GM12872 (cell line): ENCODE measurements at regions not wholly inside any gene's neighbourhood (a gene's known extent, or its start where the extent isn't known, plus 50 kb on each side); places are given as distances from the start of the nearest gene placed in this dataset.

ENCODE experiments used
- TF ChIP-seq, protein P1 (sequence below): IDR thresholded peaks from 3 replicates; pipeline ENCODE4 v1.5.1; 2011; ENCODE audit warnings: low read depth, mild to moderate bottlenecking, low read length, moderate library complexity; ENCODE audit not compliant: insufficient read depth

DNA sequence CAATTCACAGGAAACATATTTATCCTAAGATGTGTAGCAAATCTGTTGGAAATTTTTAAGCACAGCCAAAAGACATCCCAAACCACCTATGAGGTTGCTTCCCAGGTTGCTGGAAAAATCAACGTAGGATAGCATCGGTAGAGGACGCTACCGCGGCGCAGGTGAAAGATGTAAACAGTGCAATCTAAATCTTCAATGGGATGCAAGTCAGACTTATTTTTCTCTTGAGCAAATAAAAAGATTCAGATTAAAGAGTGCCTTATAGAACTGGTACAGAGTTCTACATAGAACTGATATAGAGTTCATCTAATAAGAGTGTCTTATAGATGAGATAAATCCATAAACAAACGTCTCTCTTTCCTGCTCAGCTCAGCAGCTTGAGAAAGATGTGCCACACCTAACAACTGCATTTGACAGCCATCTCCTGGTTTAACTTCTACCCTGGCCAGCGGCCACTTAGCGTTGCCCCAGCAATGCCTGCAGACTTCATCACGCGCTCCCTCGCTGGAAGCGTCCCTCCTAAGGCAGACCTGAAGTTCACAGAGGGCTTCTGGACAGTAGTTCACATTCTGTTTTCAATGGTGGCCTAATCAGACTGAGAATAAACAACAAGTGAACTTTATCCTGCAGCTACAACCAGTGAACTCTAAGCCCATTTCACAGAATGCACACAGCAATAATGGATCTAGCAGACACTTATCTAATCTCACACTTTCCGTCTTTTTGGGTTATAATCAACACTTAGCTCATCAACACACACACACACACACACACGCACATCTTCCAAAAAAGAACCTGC, 164.5 kb downstream of the TOMM20 start:
- TF ChIP-seq, protein P1, sequence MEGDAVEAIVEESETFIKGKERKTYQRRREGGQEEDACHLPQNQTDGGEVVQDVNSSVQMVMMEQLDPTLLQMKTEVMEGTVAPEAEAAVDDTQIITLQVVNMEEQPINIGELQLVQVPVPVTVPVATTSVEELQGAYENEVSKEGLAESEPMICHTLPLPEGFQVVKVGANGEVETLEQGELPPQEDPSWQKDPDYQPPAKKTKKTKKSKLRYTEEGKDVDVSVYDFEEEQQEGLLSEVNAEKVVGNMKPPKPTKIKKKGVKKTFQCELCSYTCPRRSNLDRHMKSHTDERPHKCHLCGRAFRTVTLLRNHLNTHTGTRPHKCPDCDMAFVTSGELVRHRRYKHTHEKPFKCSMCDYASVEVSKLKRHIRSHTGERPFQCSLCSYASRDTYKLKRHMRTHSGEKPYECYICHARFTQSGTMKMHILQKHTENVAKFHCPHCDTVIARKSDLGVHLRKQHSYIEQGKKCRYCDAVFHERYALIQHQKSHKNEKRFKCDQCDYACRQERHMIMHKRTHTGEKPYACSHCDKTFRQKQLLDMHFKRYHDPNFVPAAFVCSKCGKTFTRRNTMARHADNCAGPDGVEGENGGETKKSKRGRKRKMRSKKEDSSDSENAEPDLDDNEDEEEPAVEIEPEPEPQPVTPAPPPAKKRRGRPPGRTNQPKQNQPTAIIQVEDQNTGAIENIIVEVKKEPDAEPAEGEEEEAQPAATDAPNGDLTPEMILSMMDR, result no peak

DNA sequence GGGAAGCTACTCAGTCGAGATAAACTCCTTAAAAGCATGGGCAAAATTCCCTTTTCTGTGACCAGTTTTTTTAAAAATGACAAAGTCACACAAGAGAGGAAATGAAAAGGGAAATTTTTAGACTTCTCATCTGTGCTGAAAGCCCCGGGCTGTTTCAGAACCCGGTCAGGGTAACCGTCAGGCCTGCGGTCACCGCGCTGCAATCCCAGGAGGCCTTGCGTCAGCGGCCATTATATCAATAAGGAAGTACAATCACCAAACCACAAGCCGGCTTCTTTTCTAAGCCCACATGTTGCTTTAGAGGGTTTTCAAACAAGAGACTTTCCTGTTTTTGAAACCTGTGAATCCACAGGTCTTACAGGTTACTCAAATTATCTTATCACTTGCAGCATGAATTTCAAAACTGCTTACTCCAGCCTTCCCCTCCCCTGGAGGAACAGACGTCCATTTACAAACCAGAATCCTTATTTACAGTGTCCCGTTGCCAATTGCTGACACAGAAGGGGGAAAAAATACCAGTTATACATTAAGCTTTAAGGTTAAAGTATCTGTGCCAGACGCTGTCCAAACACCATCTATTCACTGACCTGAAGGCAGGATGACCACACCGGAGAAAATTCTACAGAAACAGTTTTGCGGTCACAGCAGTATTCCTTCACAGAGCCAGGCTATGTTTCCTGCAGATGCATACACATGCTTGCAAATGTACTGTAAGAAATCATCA, 165.3 kb downstream of the TOMM20 start:
- TF ChIP-seq, protein P1, result no peak

DNA sequence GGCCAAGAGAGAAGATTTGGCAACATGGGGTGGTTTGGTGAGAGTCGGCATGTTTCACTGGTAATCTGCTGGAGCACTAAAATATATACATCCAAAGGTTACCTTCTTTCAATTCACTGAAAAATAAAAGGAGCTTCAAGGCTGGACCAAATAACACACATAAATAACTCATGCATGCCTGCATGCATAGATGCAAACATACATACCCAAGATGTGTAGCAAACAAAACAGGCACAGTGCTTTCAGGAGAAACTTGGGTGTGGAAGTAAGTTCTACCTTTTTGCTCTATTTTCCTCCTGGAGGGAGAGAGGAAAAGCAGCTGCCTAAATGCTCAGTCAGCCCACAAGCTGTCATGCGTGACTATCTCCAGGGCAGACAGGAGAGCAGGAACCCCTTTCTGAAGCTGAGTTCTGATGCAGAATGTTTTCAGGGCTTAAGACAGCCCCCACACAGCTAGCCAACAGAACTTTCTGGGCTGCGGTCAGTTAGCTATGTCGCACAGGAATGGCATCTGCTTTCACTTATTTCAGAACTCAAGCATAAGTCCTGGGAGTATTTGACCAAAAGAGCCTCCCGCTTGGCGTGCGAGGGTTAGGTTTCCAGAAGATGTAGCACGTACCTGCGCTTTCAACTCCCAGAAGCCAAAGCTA, 166.2 kb downstream of the TOMM20 start:
- TF ChIP-seq, protein P1, result no peak

DNA sequence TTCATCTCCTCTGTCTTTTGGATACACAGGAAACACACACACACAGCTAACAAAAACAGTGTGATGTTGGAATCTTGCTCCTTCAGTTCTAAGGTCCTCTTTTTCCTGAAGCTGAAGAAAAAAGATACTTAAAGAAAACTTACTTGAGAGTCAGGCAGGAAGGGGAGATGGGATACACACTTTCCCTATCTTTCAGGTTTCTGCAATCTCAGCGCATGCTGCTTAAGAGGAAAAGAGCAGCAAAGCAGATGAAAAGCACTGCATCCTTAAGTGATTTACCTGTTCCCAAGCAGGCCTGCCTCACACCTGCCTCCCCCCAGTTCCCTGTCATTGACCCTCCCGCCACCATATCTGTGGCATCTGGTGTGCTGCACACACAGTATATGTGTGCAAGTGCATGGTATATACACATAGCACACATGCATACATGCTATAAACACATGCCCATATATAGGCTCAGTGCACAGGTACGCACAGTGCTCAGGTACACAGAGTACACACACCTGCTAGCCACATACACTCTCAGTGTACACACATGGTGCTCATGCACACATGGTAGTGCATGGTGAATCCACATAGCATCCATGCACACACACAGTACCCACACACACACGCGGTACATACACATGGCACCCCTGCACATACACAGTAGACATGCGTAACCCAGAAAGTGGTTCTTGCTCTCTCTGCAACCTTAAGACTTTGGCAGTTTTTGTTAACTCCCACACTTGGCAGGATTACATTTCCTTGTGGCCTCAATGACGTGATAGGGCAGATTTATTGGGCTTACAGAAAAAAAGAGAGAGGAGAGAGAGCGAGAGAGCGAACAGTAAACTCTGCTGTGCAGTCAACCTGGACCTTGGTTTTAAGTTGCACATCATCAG, 166.9 kb downstream of the TOMM20 start:
- TF ChIP-seq, protein P1, result no peak

DNA sequence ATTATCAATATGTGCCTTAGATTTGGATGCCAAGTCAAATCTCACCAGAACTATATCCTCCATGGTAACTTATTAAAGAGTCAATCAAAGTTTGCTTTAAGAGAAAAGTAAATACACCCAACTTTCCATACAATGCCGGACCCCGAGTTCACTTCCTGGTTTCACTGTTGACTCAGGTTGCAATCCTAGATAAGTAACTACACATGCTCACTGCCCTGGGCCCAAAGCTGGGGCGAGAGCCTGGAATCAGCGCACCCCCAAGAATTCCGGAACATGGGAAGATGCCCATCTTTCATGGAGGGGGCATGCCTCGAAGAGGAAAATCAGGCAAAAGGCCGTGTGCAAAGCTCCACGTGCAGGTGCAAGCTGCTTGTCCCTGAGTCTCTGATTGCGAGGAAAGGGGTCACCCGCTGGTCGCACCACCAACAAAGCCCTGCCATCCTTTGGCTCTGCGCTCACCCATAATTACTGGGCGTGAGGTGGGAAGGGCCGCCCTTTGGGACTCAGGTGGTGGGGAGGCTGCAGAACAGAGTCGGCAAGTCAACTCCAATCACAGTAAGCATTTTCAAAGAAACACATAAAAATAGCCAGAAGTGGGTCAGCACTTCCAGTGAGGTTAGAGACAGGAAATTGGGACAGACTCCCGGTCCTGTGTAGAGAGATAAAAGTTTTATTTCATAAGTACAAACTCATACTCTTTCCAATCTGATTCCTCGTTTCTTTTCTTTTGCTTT, 167.7 kb downstream of the TOMM20 start:
- TF ChIP-seq, protein P1, result no peak

DNA sequence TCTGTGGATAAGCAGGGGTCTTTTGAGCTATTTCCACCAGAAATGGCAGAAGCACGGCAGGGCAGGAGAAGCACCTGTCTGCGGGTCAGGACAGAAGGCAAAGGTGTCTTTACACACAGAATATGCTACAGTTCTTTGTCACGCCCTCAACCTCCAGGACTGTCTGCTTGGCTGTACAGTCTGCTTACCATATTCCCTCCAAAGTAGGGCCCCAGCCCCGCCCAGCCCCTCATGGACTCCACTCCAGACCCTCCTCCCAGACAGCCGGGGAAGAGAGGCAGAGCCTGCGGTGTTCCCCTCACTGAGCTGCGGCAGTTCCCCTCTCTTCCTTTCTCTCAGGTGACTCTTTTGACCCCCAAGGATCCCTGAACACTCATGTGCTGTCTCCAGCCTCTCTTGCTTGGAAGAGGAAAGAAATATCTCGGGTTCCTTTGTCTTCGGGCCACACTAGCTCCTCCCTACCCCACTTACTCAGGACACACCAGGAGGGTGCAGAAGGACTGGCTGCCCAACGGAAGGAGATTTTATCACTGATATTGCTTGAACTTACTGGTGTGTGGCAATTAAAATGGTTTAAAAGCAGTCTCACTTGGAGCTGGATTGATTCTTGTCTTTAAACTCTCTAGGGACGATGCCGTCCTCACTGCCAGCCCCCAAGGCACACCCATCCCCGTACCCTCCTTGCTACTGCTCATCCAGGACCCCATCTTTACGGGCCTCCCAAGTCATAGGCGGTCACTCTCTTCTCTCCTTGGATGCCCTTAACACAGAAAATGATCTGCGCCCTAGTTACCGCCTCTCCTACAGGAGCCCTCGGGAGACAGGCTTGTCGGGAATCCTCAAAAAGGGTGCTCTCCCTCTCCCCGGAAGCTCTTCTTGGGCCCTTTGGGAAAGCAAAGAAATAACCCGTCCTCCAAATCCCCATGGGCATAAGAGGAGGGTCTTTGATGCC, 169.7 kb downstream of the TOMM20 start:
- TF ChIP-seq, protein P1, result no peak
